ENCODE measurements at regions not wholly inside any gene's neighbourhood (a gene's known extent, or its start where the extent isn't known, plus 50 kb on each side); places are given as distances from the start of the nearest gene placed in this dataset.

GRCh38 chr3:28637742-28638141 is 289.1 kb upstream of the AZI2 start (continued):
- no peak for TF ChIP-seq ZNF462 (CRISPR knock-in tag; IDR thresholded peaks at IDR 0.05)
- no peak for TF ChIP-seq ZNF114 (CRISPR knock-in tag; IDR thresholded peaks at IDR 0.05)
- TF ChIP-seq, protein P1, sequence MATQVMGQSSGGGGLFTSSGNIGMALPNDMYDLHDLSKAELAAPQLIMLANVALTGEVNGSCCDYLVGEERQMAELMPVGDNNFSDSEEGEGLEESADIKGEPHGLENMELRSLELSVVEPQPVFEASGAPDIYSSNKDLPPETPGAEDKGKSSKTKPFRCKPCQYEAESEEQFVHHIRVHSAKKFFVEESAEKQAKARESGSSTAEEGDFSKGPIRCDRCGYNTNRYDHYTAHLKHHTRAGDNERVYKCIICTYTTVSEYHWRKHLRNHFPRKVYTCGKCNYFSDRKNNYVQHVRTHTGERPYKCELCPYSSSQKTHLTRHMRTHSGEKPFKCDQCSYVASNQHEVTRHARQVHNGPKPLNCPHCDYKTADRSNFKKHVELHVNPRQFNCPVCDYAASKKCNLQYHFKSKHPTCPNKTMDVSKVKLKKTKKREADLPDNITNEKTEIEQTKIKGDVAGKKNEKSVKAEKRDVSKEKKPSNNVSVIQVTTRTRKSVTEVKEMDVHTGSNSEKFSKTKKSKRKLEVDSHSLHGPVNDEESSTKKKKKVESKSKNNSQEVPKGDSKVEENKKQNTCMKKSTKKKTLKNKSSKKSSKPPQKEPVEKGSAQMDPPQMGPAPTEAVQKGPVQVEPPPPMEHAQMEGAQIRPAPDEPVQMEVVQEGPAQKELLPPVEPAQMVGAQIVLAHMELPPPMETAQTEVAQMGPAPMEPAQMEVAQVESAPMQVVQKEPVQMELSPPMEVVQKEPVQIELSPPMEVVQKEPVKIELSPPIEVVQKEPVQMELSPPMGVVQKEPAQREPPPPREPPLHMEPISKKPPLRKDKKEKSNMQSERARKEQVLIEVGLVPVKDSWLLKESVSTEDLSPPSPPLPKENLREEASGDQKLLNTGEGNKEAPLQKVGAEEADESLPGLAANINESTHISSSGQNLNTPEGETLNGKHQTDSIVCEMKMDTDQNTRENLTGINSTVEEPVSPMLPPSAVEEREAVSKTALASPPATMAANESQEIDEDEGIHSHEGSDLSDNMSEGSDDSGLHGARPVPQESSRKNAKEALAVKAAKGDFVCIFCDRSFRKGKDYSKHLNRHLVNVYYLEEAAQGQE (IDR thresholded peaks at IDR 0.05; ENCODE audit: unreplicated experiment): no peak
- TF ChIP-seq ZNF331 (CRISPR knock-in tag; IDR thresholded peaks at IDR 0.05; ENCODE audit: low read depth): no peak
- TF ChIP-seq CREB1 (CRISPR knock-in tag; IDR thresholded peaks at IDR 0.05; ENCODE audit: low read depth): no peak

- Mint-ChIP-seq H3K4me3 (no peak overlapping the region), H3K4me1 (peaks cover 8% of the 10 kb centered on the region; the same call in 2 of the 3 replicates), H3K27ac (no peak overlapping the region), H3K9me3 (no peaks in the 10 kb centered on the region), H3K27me3 (ENCODE audit: insufficient read depth, low read depth, poor library complexity) (peaks cover 1% of the 10 kb centered on the region), H3K36me3 (ENCODE audit: low read depth) (no peaks in the 10 kb centered on the region)
- H2AFZ ChIP-seq: no peak overlapping the region
- no peak overlapping the region for H3K4me2 ChIP-seq
- H3F3A ChIP-seq (replicated peaks; ENCODE audit: low read depth): no peaks in the 10 kb centered on the region
- no peaks in the 10 kb centered on the region for H4K20me1 ChIP-seq (replicated peaks; ENCODE audit: insufficient read depth)
- no peak overlapping the region for H3K4me3 ChIP-seq
- no peaks in the 10 kb centered on the region for H3K9me2 ChIP-seq (ENCODE audit: insufficient read depth)
- H3K27ac ChIP-seq (ENCODE audit: low read depth): no peak overlapping the region
- H3K36me3 ChIP-seq (ENCODE audit: insufficient read depth): no peaks in the 10 kb centered on the region
- H3K79me2 ChIP-seq (replicated peaks; ENCODE audit: insufficient read depth): no peaks in the 10 kb centered on the region; the same call in 1 of the 2 replicates
- ATAC-seq (no peak), DNase-seq (ENCODE audit: low spot score) (no peak)
- H3K4me1 ChIP-seq (ENCODE audit: insufficient read depth): no peaks in the 10 kb centered on the region
- H3K27me3 ChIP-seq (ENCODE audit: insufficient read depth): no peaks in the 10 kb centered on the region
- TF ChIP-seq NANOG (IDR thresholded peaks at IDR 0.05; ENCODE audit: borderline replicate concordance) (no peak), STAT1 (IDR thresholded peaks at IDR 0.05; ENCODE audit: unreplicated experiment) (no peak), ZNF331 (CRISPR knock-in tag; IDR thresholded peaks at IDR 0.05; ENCODE audit: low read depth) (no peak), ETS1 (IDR thresholded peaks at IDR 0.05) (no peak)
Observed at GRCh38 chr3:28645149-28645548, 296.5 kb upstream of the AZI2 start.
